Muscle layer of colon (tissue), 2 donors: ENCODE measurements at regions not wholly inside any gene's neighbourhood (a gene's known extent, or its start where the extent isn't known, plus 50 kb on each side); places are given as distances from the start of the nearest gene placed in this dataset.

Experiments
- H3K27ac ChIP-seq: one replicate; pipeline ENCODE4 v1.7.0; 2013; ENCODE audit warnings: low read depth, mild to moderate bottlenecking, low read length, moderate library complexity
- H3K27me3 ChIP-seq, 2 donors: one replicate each; pipeline ENCODE4 v1.7.0; 2013; ENCODE audit warnings: low read length in 2 of 2, mild to moderate bottlenecking in 2 of 2; ENCODE audit not compliant: insufficient read depth in 2 of 2, control insufficient read depth in 1 of 2
- H3K36me3 ChIP-seq: one replicate; pipeline ENCODE4 v1.7.0; 2013; ENCODE audit warnings: mild to moderate bottlenecking, low read length; ENCODE audit not compliant: insufficient read depth
- H3K4me1 ChIP-seq: one replicate; pipeline ENCODE4 v1.7.0; 2013; ENCODE audit warnings: mild to moderate bottlenecking, low read length; ENCODE audit not compliant: insufficient read depth
- H3K4me3 ChIP-seq, 2 donors: one replicate each; pipeline ENCODE4 v1.7.0; 2013; ENCODE audit warnings: low read length in 2 of 2, low read depth in 1 of 2, mild to moderate bottlenecking in 1 of 2, moderate library complexity in 1 of 2
- H3K9ac ChIP-seq: one replicate; pipeline ENCODE4 v1.7.0; 2013; ENCODE audit warnings: low read length
- H3K9me3 ChIP-seq: one replicate; pipeline ENCODE4 v1.7.0; 2013; ENCODE audit warnings: mild to moderate bottlenecking, low read length
- donor health status: abdominal sarcoma.
- donor health status: Adenocarcinoma of cecum.

GRCh38 chr15:60250316-60250715 lies 147.5 kb downstream of the ANXA2 start:
- no peak overlapping the region for H3K4me3 ChIP-seq
- H3K9me3 ChIP-seq: no peaks in the 10 kb centered on the region
- no peak overlapping the region for H3K27ac ChIP-seq
- H3K4me1 ChIP-seq: no peaks in the 10 kb centered on the region
- no peak overlapping the region for H3K9ac ChIP-seq
- no peaks in the 10 kb centered on the region for H3K36me3 ChIP-seq
- no peaks in the 10 kb centered on the region for H3K27me3 ChIP-seq

GRCh38 chr15:60251300-60252070 lies 146.3 kb downstream of the ANXA2 start:
- no peaks in the 10 kb centered on the region for H3K36me3 ChIP-seq
- H3K9me3 ChIP-seq: no peaks in the 10 kb centered on the region
- H3K27ac ChIP-seq: no peak overlapping the region
- H3K4me3 ChIP-seq: no peak overlapping the region
- no peak overlapping the region for H3K9ac ChIP-seq
- no peaks in the 10 kb centered on the region for H3K4me1 ChIP-seq
- H3K27me3 ChIP-seq: no peaks in the 10 kb centered on the region

GRCh38 chr15:60254416-60254815 lies 143.4 kb downstream of the ANXA2 start:
- Histone ChIP-seq H3K9ac (no peak overlapping the region), H3K9me3 (no peaks in the 10 kb centered on the region), H3K4me3 (no peak overlapping the region), H3K27ac (no peak overlapping the region), H3K27me3 (no peaks in the 10 kb centered on the region), H3K36me3 (no peaks in the 10 kb centered on the region), H3K4me1 (no peaks in the 10 kb centered on the region)

- no peak overlapping the region for H3K27ac ChIP-seq
These were observed 142.4 kb downstream of the ANXA2 start for GRCh38 chr15:60255390-60255789.

GRCh38 chr15:60257591-60258159 lies 140.1 kb downstream of the ANXA2 start:
- H3K9me3 ChIP-seq: no peaks in the 10 kb centered on the region

More at GRCh38 chr15:60255390-60255789, 142.4 kb downstream of the ANXA2 start:
- no peaks in the 10 kb centered on the region for H3K9me3 ChIP-seq
- H3K9ac ChIP-seq: no peak overlapping the region
- H3K27me3 ChIP-seq: no peaks in the 10 kb centered on the region
- no peak overlapping the region for H3K4me3 ChIP-seq
- H3K4me1 ChIP-seq: no peaks in the 10 kb centered on the region
- no peaks in the 10 kb centered on the region for H3K36me3 ChIP-seq

GRCh38 chr15:60259469-60259868 lies 138.3 kb downstream of the ANXA2 start:
- no peaks in the 10 kb centered on the region for H3K4me1 ChIP-seq
- H3K9me3 ChIP-seq: no peaks in the 10 kb centered on the region
- H3K4me3 ChIP-seq: no peak overlapping the region
- H3K36me3 ChIP-seq: no peaks in the 10 kb centered on the region
- no peak overlapping the region for H3K9ac ChIP-seq
- no peaks in the 10 kb centered on the region for H3K27me3 ChIP-seq
- no peak overlapping the region for H3K27ac ChIP-seq

More at GRCh38 chr15:60257591-60258159, 140.1 kb downstream of the ANXA2 start:
- Histone ChIP-seq H3K36me3 (no peaks in the 10 kb centered on the region), H3K4me1 (no peaks in the 10 kb centered on the region), H3K27me3 (no peaks in the 10 kb centered on the region), H3K9ac (no peak overlapping the region), H3K4me3 (no peak overlapping the region), H3K27ac (no peak overlapping the region)

- no peaks in the 10 kb centered on the region for H3K36me3 ChIP-seq
- H3K9ac ChIP-seq: no peak overlapping the region
- no peak overlapping the region for H3K4me3 ChIP-seq
- no peak overlapping the region for H3K27ac ChIP-seq
- no peaks in the 10 kb centered on the region for H3K9me3 ChIP-seq
- no peaks in the 10 kb centered on the region for H3K27me3 ChIP-seq
- no peaks in the 10 kb centered on the region for H3K4me1 ChIP-seq
These were observed 133.7 kb downstream of the ANXA2 start for GRCh38 chr15:60264088-60264487.

GRCh38 chr15:60264566-60264965 lies 133.2 kb downstream of the ANXA2 start:
- Histone ChIP-seq H3K4me3 (no peak overlapping the region), H3K36me3 (no peaks in the 10 kb centered on the region), H3K9me3 (no peaks in the 10 kb centered on the region), H3K27ac (no peak overlapping the region), H3K4me1 (no peaks in the 10 kb centered on the region), H3K9ac (no peak overlapping the region), H3K27me3 (no peaks in the 10 kb centered on the region)

GRCh38 chr15:60265057-60265456 lies 132.7 kb downstream of the ANXA2 start:
- no peaks in the 10 kb centered on the region for H3K9me3 ChIP-seq
- no peaks in the 10 kb centered on the region for H3K27me3 ChIP-seq
- no peaks in the 10 kb centered on the region for H3K36me3 ChIP-seq
- H3K4me3 ChIP-seq: no peak overlapping the region
- no peaks in the 10 kb centered on the region for H3K4me1 ChIP-seq
- H3K9ac ChIP-seq: no peak overlapping the region
- no peak overlapping the region for H3K27ac ChIP-seq

GRCh38 chr15:60272623-60273022 lies 125.2 kb downstream of the ANXA2 start:
- H3K4me1 ChIP-seq: no peaks in the 10 kb centered on the region
- H3K27me3 ChIP-seq: no peaks in the 10 kb centered on the region
- no peak overlapping the region for H3K4me3 ChIP-seq
- H3K27ac ChIP-seq: no peak overlapping the region
- no peaks in the 10 kb centered on the region for H3K36me3 ChIP-seq
- H3K9ac ChIP-seq: no peak overlapping the region
- H3K9me3 ChIP-seq: peaks cover 4% of the 10 kb centered on the region

- Histone ChIP-seq H3K4me3 (no peak overlapping the region), H3K4me1 (no peaks in the 10 kb centered on the region), H3K27ac (no peak overlapping the region), H3K9me3 (peaks cover 4% of the 10 kb centered on the region), H3K27me3 (no peaks in the 10 kb centered on the region), H3K9ac (no peak overlapping the region), H3K36me3 (no peaks in the 10 kb centered on the region)
These were observed 122.2 kb downstream of the ANXA2 start for GRCh38 chr15:60275624-60276023.

GRCh38 chr15:60278879-60279278 lies 118.9 kb downstream of the ANXA2 start:
- no peaks in the 10 kb centered on the region for H3K36me3 ChIP-seq
- no peaks in the 10 kb centered on the region for H3K9me3 ChIP-seq
- H3K27me3 ChIP-seq: no peaks in the 10 kb centered on the region
- no peak overlapping the region for H3K27ac ChIP-seq
- no peak overlapping the region for H3K9ac ChIP-seq
- H3K4me3 ChIP-seq: no peak overlapping the region
- no peaks in the 10 kb centered on the region for H3K4me1 ChIP-seq
